Uterus (tissue), 2 donors: ENCODE measurements at regions not wholly inside any gene's neighbourhood (a gene's known extent, or its start where the extent isn't known, plus 50 kb on each side); places are given as distances from the start of the nearest gene placed in this dataset.

ENCODE experiments used
- POLR2A ChIP-seq, 2 donors: fragments of 450-650 bp; IDR thresholded peaks; one replicate each; pipeline ENCODE4 v1.6.1; 2016; ENCODE audit warnings: antibody characterized with exemption in 2 of 2, mild to moderate bottlenecking in 1 of 2, moderate library complexity in 1 of 2
- TF ChIP-seq, protein P1 (sequence below), 4 experiments: fragments of 200-600 bp in 2 of 4; fragments of 450-650 bp in 2 of 4; sonication (generic) in 2 of 4; IDR thresholded peaks; one replicate each; pipeline ENCODE4 v1.5.1; 2016 to 2019; ENCODE audit warnings: antibody characterized with exemption in 4 of 4, mild to moderate bottlenecking in 2 of 4, moderate library complexity in 1 of 4

DNA sequence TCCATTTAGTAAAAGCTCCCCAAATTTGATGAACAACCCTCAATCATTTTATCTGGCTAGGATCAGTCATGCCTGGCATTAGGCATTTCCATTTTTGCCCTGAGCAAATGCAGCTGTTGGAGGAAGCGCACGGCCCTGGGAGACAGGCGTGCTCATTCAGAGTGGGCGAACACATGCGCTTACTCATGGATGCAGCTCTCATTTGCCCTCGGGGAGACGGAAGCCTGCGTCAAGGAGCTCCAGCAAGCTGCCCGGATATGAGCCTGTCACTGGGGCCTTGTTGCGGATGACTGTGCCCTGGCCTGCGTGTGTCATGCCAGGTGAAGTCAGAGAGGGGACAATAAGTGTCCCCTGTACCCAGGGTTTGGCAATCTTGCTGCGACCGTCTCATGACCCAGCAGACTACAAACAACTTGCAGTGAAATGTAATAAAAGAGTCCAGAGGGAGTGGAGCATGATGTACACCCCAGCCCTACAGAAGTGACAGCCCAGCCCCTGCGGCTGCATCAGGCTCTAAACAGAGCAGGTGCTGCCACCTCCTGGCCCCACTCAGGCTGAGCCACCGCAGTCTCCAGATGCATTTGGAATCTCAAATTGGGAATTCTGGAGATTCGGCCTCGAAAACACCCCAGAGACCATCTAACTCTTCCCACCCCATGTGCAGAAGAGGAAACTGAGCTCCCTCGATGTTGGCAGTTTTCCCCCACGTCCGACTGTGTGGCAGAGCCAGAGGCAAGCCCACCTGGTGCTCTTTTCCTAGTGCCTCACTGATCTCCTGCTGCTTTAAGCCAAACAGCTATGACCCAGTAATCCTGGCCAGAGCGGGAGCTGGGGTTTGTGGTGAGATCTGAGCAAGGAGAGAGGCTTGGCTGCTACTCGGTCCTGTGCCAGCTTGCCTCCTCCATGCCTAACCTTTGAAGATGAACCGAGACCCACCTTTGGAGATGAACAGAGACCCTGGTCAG lies 105.0 kb upstream of the ALK start:
- TF ChIP-seq, protein P1, sequence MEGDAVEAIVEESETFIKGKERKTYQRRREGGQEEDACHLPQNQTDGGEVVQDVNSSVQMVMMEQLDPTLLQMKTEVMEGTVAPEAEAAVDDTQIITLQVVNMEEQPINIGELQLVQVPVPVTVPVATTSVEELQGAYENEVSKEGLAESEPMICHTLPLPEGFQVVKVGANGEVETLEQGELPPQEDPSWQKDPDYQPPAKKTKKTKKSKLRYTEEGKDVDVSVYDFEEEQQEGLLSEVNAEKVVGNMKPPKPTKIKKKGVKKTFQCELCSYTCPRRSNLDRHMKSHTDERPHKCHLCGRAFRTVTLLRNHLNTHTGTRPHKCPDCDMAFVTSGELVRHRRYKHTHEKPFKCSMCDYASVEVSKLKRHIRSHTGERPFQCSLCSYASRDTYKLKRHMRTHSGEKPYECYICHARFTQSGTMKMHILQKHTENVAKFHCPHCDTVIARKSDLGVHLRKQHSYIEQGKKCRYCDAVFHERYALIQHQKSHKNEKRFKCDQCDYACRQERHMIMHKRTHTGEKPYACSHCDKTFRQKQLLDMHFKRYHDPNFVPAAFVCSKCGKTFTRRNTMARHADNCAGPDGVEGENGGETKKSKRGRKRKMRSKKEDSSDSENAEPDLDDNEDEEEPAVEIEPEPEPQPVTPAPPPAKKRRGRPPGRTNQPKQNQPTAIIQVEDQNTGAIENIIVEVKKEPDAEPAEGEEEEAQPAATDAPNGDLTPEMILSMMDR (IDR thresholded peaks at IDR 0.05) = peak in 3 of 4 experiments; percentile 7 to 32 (median 18)
- TF ChIP-seq POLR2A (IDR thresholded peaks at IDR 0.05) = no peak
